ENCODE measurements at regions not wholly inside any gene's neighbourhood (a gene's known extent, or its start where the extent isn't known, plus 50 kb on each side); places are given as distances from the start of the nearest gene placed in this dataset.

- DNase-seq: no peak
Observed at GRCh38 chr2:104340162-104340561, 513.8 kb upstream of the POU3F3 start.

GRCh38 chr2:104340879-104341828 is 512.8 kb upstream of the POU3F3 start:
- DNase-seq: no peak

- DNase-seq: no peak
Observed at GRCh38 chr2:104344306-104344705, 509.6 kb upstream of the POU3F3 start.

GRCh38 chr2:104344985-104345384 is 508.9 kb upstream of the POU3F3 start:
- DNase-seq: no peak

GRCh38 chr2:104358122-104358521 is 495.8 kb upstream of the POU3F3 start:
- DNase-seq: no peak

GRCh38 chr2:104361414-104361813 is 492.5 kb upstream of the POU3F3 start:
- no peak for DNase-seq

GRCh38 chr2:104368089-104368488 is 485.8 kb upstream of the POU3F3 start:
- no peak for DNase-seq

- DNase-seq: no peak
Observed at GRCh38 chr2:104371087-104371781, 482.7 kb upstream of the POU3F3 start.

GRCh38 chr2:104375206-104375605 is 478.7 kb upstream of the POU3F3 start:
- DNase-seq: no peak

- peak; percentile 17 for DNase-seq
Observed at GRCh38 chr2:104378853-104379374, 475.0 kb upstream of the POU3F3 start.

- DNase-seq: no peak
Observed at GRCh38 chr2:104384961-104385360, 469.0 kb upstream of the POU3F3 start.

GRCh38 chr2:104385743-104386142 is 468.2 kb upstream of the POU3F3 start:
- no peak for DNase-seq

- no peak for DNase-seq
Observed at GRCh38 chr2:104388296-104388695, 465.6 kb upstream of the POU3F3 start.

GRCh38 chr2:104402825-104403224 is 451.1 kb upstream of the POU3F3 start:
- DNase-seq: no peak

- DNase-seq: no peak
Observed at GRCh38 chr2:104404526-104404925, 449.4 kb upstream of the POU3F3 start.

GRCh38 chr2:104405623-104406022 is 448.3 kb upstream of the POU3F3 start:
- DNase-seq: no peak

GRCh38 chr2:104406261-104406726 is 447.6 kb upstream of the POU3F3 start:
- no peak for DNase-seq

GRCh38 chr2:104407641-104408040 is 446.3 kb upstream of the POU3F3 start:
- DNase-seq: no peak

- no peak for DNase-seq
Observed at GRCh38 chr2:104408266-104408665, 445.6 kb upstream of the POU3F3 start.

GRCh38 chr2:104410136-104410535 is 443.8 kb upstream of the POU3F3 start:
- DNase-seq: no peak

- DNase-seq: no peak
Observed at GRCh38 chr2:104412384-104412783, 441.5 kb upstream of the POU3F3 start.

GRCh38 chr2:104413890-104414289 is 440.0 kb upstream of the POU3F3 start:
- DNase-seq: no peak

GRCh38 chr2:104415284-104415683 is 438.6 kb upstream of the POU3F3 start:
- no peak for DNase-seq
